H1 (cell line): ENCODE measurements at regions not wholly inside any gene's neighbourhood (a gene's known extent, or its start where the extent isn't known, plus 50 kb on each side); places are given as distances from the start of the nearest gene placed in this dataset.

Experiments used
- ASH2L ChIP-seq: fragments of 200-600, 300-600 bp; sonication (generic); IDR thresholded peaks from one replicate; pipeline ENCODE4 v1.7.1; 2017; ENCODE audit warnings: low read length
- ATF2 ChIP-seq: IDR thresholded peaks from 2 replicates; pipeline ENCODE4 v1.6.1; 2012; ENCODE audit warnings: low read length, inconsistent platforms
- BACH1 ChIP-seq: IDR thresholded peaks from 2 replicates; pipeline ENCODE4 v1.6.1; 2012; ENCODE audit warnings: low read length, improper control_type of control experiment
- CHD1 ChIP-seq: IDR thresholded peaks from 2 replicates; pipeline ENCODE4 v1.6.1; 2012; ENCODE audit warnings: low read depth, low read length, improper control_type of control experiment
- CTCF ChIP-seq, 3 experiments: IDR thresholded peaks; 1 replicate in 2 of 3; 2 replicates in 1 of 3; pipeline versions ENCODE4 v1.5.1 to v1.6.1; 2011; ENCODE audit warnings: low read length in 3 of 3, mild to moderate bottlenecking in 3 of 3, inconsistent platforms in 2 of 3, low read depth in 1 of 3, moderate library complexity in 1 of 3; ENCODE audit not compliant: insufficient read depth in 1 of 3; ENCODE audit errors: control extremely low read depth in 1 of 3
- EP300 ChIP-seq, 2 experiments: IDR thresholded peaks; 1 replicate in 1 of 2; 2 replicates in 1 of 2; pipeline ENCODE4 v1.6.1; 2011 to 2012; ENCODE audit warnings: low read depth in 2 of 2, low read length in 2 of 2, mild to moderate bottlenecking in 2 of 2, borderline replicate concordance in 1 of 2, inconsistent platforms in 1 of 2, moderate library complexity in 1 of 2
- KDM1A ChIP-seq: fragments of 200-600, 300-600 bp; sonication (generic); IDR thresholded peaks from 2 replicates; pipeline ENCODE4 v1.7.1; 2016; ENCODE audit warnings: mild to moderate bottlenecking, low read length, borderline replicate concordance
- MAX ChIP-seq: IDR thresholded peaks from 2 replicates; pipeline ENCODE4 v1.6.1; 2012; ENCODE audit warnings: inconsistent platforms
- POLR2AphosphoS5 ChIP-seq: IDR thresholded peaks from 2 replicates; pipeline ENCODE4 v1.6.1; 2011; ENCODE audit warnings: low read depth, low read length
- RAD21 ChIP-seq, 2 experiments: IDR thresholded peaks in 1 of 2; conservative IDR thresholded peaks in 1 of 2; 2 replicates each; pipeline ENCODE4 v1.6.1; 2011; ENCODE audit warnings: low read depth in 2 of 2, low read length in 2 of 2, improper control_type of control experiment in 1 of 2, inconsistent platforms in 1 of 2, mild to moderate bottlenecking in 1 of 2, moderate library complexity in 1 of 2
- SP1 ChIP-seq: IDR thresholded peaks from 2 replicates; pipeline ENCODE4 v1.6.1; 2011; ENCODE audit warnings: low read depth, low read length
- TAF1 ChIP-seq: IDR thresholded peaks from 2 replicates; pipeline ENCODE4 v1.6.1; 2011; ENCODE audit warnings: mild to moderate bottlenecking, low read depth, low read length
- YY1 ChIP-seq: IDR thresholded peaks from 2 replicates; pipeline ENCODE4 v1.6.1; 2011; ENCODE audit warnings: low read depth, mild to moderate bottlenecking, low read length

- no peak for TF ChIP-seq CTCF (IDR thresholded peaks at IDR 0.05; ENCODE audit: control extremely low read depth in 1 of 3, insufficient read depth in 1 of 3, low read depth in 1 of 3, low read length in 3 of 3)
- no peak for TF ChIP-seq YY1
- no peak for TF ChIP-seq KDM1A
- TF ChIP-seq BACH1, result no peak
- no peak for TF ChIP-seq EP300 (IDR thresholded peaks at IDR 0.05; ENCODE audit: borderline replicate concordance in 1 of 2, low read depth in 2 of 2, low read length in 2 of 2)
- no peak for TF ChIP-seq MAX
- no peak for TF ChIP-seq SP1
- TF ChIP-seq POLR2AphosphoS5, result no peak
- no peak for TF ChIP-seq ATF2
- no peak for TF ChIP-seq ASH2L
- TF ChIP-seq TAF1, result no peak
- TF ChIP-seq CHD1, result no peak
- TF ChIP-seq RAD21 (IDR thresholded peaks at IDR 0.05 in 1 of 2, conservative IDR thresholded peaks at IDR 0.05 in 1 of 2; ENCODE audit: low read depth in 2 of 2, low read length in 2 of 2), result no peak
These were observed 61.9 kb upstream of the ADO start for GRCh38 chr10:62742536-62743061.
